ENCODE measurements at regions not wholly inside any gene's neighbourhood (a gene's known extent, or its start where the extent isn't known, plus 50 kb on each side); places are given as distances from the start of the nearest gene placed in this dataset.

DNA sequence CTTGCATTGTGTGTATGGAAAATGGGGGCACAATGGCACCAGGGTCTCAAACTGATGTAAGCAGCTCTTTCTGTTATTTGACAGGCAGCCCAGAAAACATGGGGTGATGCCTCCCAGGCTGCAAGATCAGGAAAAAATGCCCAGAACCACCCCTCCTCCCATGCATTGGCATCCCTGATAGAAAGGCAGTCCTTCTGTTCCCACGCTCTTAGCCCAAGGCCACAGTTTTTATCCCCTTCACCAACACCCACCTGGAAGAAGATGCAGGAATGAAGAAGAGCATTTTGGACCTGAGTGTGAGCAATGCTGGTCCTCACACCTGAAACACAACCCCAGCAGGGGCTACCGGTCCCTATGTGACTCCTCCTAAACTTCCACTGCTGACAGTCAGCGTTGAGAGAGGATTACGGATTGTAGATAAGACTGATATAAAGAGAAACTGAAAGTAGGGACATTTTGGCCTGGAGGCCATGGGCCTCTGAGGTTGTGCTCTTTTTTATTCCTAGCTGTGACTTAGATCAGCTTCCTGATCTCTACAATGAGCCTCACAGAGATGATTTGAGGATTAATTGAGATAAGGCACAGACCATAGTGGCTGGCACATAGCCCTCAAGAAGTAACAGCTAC lies 386.0 kb upstream of the ATP5MC3 start (continued):
- no peak for TF ChIP-seq E2F6 (IDR thresholded peaks at IDR 0.05)
- TF ChIP-seq KDM1A (IDR thresholded peaks at IDR 0.05; ENCODE audit: borderline replicate concordance, low read length) = no peak
- no peak for TF ChIP-seq CREB1 (IDR thresholded peaks at IDR 0.05)
- TF ChIP-seq JUND (IDR thresholded peaks at IDR 0.05; ENCODE audit: low read length) = no peak
- TF ChIP-seq, protein P1, sequence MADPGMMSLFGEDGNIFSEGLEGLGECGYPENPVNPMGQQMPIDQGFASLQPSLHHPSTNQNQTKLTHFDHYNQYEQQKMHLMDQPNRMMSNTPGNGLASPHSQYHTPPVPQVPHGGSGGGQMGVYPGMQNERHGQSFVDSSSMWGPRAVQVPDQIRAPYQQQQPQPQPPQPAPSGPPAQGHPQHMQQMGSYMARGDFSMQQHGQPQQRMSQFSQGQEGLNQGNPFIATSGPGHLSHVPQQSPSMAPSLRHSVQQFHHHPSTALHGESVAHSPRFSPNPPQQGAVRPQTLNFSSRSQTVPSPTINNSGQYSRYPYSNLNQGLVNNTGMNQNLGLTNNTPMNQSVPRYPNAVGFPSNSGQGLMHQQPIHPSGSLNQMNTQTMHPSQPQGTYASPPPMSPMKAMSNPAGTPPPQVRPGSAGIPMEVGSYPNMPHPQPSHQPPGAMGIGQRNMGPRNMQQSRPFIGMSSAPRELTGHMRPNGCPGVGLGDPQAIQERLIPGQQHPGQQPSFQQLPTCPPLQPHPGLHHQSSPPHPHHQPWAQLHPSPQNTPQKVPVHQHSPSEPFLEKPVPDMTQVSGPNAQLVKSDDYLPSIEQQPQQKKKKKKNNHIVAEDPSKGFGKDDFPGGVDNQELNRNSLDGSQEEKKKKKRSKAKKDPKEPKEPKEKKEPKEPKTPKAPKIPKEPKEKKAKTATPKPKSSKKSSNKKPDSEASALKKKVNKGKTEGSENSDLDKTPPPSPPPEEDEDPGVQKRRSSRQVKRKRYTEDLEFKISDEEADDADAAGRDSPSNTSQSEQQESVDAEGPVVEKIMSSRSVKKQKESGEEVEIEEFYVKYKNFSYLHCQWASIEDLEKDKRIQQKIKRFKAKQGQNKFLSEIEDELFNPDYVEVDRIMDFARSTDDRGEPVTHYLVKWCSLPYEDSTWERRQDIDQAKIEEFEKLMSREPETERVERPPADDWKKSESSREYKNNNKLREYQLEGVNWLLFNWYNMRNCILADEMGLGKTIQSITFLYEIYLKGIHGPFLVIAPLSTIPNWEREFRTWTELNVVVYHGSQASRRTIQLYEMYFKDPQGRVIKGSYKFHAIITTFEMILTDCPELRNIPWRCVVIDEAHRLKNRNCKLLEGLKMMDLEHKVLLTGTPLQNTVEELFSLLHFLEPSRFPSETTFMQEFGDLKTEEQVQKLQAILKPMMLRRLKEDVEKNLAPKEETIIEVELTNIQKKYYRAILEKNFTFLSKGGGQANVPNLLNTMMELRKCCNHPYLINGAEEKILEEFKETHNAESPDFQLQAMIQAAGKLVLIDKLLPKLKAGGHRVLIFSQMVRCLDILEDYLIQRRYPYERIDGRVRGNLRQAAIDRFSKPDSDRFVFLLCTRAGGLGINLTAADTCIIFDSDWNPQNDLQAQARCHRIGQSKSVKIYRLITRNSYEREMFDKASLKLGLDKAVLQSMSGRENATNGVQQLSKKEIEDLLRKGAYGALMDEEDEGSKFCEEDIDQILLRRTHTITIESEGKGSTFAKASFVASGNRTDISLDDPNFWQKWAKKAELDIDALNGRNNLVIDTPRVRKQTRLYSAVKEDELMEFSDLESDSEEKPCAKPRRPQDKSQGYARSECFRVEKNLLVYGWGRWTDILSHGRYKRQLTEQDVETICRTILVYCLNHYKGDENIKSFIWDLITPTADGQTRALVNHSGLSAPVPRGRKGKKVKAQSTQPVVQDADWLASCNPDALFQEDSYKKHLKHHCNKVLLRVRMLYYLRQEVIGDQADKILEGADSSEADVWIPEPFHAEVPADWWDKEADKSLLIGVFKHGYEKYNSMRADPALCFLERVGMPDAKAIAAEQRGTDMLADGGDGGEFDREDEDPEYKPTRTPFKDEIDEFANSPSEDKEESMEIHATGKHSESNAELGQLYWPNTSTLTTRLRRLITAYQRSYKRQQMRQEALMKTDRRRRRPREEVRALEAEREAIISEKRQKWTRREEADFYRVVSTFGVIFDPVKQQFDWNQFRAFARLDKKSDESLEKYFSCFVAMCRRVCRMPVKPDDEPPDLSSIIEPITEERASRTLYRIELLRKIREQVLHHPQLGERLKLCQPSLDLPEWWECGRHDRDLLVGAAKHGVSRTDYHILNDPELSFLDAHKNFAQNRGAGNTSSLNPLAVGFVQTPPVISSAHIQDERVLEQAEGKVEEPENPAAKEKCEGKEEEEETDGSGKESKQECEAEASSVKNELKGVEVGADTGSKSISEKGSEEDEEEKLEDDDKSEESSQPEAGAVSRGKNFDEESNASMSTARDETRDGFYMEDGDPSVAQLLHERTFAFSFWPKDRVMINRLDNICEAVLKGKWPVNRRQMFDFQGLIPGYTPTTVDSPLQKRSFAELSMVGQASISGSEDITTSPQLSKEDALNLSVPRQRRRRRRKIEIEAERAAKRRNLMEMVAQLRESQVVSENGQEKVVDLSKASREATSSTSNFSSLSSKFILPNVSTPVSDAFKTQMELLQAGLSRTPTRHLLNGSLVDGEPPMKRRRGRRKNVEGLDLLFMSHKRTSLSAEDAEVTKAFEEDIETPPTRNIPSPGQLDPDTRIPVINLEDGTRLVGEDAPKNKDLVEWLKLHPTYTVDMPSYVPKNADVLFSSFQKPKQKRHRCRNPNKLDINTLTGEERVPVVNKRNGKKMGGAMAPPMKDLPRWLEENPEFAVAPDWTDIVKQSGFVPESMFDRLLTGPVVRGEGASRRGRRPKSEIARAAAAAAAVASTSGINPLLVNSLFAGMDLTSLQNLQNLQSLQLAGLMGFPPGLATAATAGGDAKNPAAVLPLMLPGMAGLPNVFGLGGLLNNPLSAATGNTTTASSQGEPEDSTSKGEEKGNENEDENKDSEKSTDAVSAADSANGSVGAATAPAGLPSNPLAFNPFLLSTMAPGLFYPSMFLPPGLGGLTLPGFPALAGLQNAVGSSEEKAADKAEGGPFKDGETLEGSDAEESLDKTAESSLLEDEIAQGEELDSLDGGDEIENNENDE (IDR thresholded peaks at IDR 0.05; ENCODE audit: insufficient replicate concordance, low read length) = no peak

Measured in H1 (cell line).